Activated CD8-positive, alpha-beta memory T cell treated with anti-CD3 and anti-CD28 coated beads for 36 hours (primary cell): ENCODE measurements at regions not wholly inside any gene's neighbourhood (a gene's known extent, or its start where the extent isn't known, plus 50 kb on each side); places are given as distances from the start of the nearest gene placed in this dataset.

Experiments
- CTCF ChIA-PET: fragments of 350-600 bp; sonication (Branson Sonifier 250); formaldehyde crosslinking; loops from one replicate; lab custom pipeline; 2021; ENCODE audit warnings: antibody characterized with exemption; lab: Charles Lee
- POLR2A ChIA-PET: fragments of 350-600 bp; sonication (Branson Sonifier 250); formaldehyde crosslinking; loops from one replicate; lab custom pipeline; 2021; ENCODE audit warnings: antibody characterized with exemption; lab: Charles Lee

DNA sequence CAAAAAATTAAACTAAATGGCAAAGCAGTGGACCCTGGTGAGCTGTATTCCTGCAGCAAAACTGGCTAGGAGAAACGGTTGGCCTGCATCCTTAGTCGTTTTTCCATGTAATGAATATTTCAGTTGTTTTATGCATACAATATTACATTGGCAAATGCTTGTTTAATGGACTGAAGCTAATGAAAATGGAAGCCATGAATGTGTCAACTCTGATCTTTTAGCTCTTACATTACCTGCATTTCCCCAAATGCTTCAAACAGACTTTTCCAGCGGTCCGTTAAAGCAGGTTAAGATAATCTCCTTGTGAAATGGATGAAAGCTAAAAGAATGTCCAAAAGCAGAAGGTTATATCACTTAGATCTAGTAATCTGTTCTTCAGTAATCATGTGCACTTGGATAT, 686.3 kb upstream of the SETBP1 start:
- CTCF ChIA-PET = no interaction called here
- POLR2A ChIA-PET = no interaction called here

DNA sequence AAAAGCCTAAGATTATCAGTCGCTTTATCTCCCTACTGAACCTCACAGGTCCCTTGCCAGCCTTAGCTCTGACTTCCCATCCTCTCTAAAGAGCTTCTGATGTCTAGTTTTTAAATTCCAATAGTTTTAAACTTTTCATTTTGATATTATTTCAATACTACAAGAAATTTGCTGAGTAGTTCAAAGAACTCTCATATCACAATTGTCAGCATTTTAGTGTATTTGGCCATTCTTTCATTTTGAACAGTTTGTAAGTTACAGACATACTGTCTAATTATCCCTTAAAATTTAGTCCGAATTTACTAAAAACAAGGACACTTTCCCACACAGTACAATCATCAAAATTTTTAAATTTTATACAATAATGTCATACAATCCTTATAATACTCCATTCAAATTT, 666.8 kb upstream of the SETBP1 start:
- CTCF ChIA-PET = no interaction called here

DNA sequence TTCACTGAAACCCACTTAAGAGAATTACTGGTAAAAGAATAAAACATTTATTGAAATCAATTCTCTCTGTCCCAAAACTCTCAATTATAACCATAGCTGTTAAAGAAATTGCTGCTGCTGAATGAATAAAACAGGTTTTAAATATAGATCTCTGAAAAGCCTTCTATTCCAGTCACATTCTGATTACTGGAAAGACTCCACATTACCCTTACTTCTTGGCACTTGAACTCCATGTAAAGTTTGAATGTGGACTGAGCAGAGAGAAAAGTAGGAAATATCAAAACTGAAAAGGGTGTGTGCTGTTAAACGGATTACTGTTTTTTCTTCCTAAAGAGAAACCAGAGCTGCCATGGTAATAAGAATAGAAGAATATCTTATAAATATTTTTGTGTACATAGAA, 655.3 kb upstream of the SETBP1 start:
- ChIA-PET CTCF (no interaction called here), POLR2A (no interaction called here)

More for the DNA sequence above, 666.8 kb upstream of the SETBP1 start:
- POLR2A ChIA-PET = no interaction called here

DNA sequence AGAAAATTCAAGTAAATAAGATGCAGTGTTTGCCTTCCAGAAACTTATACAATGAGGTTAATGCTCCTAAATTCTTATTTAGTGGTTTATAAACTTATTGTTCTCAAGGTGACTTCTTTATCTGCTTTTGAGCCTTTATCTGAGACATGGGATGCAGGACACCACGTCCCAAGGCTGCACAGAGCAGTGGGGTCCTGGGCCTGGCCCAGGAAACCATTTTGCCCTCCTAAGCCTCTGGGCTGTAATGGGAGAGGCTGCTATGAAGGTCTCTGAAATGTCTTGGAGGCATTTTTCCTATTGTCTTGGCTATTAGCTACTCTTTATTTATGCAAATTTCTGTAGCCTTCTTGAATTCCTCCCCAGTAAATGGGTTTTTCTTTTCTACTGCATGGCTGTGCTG, 652.6 kb upstream of the SETBP1 start:
- CTCF ChIA-PET = no interaction called here
- POLR2A ChIA-PET = no interaction called here

DNA sequence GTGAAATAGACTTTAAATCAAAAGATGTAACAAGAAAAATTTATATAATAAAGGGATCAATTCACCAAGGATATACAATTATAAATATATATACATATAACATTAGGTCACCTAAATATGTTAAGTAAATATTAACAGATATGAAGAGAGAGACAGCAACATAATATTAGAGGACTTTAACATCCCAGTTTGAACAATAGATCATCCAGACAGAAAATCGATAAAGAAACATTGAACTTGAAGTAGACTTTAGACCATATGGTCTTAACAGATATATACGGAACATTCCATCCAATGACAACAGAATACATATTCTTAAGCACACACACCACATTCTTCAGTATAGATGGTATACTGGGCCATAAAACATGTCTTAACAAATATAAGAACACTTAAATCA, 649.6 kb upstream of the SETBP1 start:
- CTCF ChIA-PET = no interaction called here
- POLR2A ChIA-PET = no interaction called here

DNA sequence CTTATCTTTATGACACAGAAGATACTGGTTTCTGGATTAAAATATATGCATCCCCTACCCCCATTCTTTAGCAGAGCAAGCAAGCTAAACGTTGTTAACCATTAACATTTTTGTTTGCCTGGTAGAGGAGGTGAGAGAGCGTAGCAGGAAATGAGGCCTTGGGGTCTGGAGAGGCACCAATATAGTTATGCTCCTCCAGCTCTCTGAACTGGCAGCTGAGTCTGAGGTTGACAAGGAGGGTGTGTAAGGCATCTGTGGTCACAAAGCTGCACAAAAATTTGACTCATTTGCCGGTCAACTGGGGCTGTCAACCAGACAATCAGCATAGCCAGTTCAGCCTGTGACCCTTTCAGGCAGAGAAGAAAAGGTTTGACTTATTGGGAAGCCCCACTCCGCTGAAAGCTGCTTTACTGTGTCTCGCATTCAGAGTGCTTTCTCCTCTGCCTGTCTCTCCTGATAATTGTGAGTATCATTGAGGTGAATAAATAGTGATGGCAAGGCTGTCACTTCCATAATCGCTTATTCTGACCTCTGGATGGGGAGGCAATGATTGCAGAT, 647.5 kb upstream of the SETBP1 start:
- CTCF ChIA-PET = no interaction called here

DNA sequence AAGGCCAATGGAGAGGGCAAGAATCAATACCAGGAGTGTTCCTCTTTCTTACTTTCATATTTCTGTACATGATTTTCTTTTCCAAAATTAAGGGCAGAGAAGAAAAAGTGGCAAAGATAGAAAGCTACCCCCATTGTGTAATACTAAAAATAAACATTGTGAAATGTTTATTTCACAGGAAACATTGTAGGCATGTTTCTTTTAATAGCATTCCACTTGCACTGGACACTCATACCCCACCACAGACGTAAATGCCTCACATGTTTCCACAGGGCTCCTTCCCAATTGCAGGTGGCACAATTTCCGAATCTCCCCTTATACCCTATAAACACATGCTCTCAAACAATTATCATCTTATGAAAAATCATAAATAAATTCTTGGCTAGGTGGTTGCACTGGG, 645.1 kb upstream of the SETBP1 start:
- CTCF ChIA-PET = no interaction called here
- POLR2A ChIA-PET = no interaction called here

More for the DNA sequence above, 647.5 kb upstream of the SETBP1 start:
- POLR2A ChIA-PET = no interaction called here

DNA sequence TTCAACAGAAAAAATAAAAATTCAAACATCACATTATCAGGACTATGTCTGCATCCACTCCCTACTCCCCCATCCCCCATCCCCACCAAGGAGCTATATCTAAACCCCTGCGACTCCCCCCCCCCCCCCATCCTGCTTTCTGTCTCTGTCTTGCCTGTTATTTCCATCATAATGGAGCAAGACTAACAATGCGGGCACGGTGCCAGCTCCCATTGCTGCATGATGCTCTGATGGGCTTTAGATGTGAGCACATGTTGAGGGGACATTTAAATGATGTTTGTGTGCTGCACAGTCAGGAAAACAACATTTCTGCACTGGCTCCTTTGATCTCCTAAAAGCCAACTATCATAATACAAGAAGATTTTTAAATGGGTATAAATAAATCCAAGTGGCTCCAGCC, 644.2 kb upstream of the SETBP1 start:
- CTCF ChIA-PET = no interaction called here
- POLR2A ChIA-PET = no interaction called here

DNA sequence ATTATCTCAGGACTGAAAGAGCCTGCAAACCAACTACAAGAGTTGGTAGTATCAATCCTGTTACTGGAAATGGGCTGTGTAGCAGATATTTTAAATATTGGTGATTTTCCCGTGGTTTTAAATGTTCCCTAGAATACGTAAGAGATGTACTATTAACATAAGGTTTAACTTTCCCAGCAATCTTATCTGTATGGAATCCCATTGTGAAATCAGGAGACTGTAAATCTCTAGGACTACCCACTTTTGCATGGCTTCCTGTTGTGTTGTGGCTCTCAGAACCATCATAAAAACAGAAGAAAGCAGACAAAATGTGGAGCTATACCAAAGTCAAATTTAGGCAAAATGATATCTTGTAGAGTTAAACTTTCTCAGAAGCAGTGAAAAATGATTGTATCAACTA, 641.5 kb upstream of the SETBP1 start:
- ChIA-PET POLR2A (no interaction called here), CTCF (no interaction called here)

DNA sequence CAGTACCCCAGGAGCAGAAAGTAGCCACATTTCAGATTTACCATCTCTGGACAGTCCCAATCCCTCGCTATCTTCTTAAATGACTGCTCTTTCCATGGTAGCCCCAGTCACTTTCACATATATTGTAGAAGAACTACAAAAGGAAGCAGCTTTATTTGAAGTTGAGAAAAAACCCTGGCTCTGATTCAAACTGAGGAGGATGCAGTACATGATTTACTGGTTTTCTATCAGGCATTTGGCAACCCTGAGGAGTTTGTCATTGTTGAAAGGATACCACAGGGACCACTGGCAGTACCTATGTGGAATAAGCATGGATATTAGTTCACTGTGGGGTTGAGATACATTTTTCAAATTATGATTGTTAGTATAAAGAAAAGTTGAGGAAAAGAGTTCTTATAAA, 640.9 kb upstream of the SETBP1 start:
- POLR2A ChIA-PET = no interaction called here

DNA sequence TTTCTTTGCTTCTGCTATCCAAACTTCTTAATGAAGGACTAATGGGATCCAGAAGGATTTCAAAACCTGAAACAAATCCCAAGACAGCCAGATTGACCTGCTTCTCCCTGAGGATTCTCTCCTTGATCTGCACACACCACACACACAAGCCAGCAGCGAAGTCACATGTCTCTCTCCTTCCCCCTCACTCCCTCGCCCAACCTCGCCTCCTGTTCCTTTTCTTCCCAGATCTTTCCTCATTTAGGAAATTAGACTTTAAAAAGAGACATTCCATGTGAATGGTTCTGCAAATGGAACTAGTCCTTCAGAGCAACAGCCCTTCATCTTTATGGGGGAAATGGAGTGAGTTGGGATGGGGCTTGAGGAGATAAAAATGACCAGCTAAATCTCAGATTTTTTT, 639.1 kb upstream of the SETBP1 start:
- CTCF ChIA-PET = no interaction called here

More for the DNA sequence above, 640.9 kb upstream of the SETBP1 start:
- CTCF ChIA-PET = no interaction called here

DNA sequence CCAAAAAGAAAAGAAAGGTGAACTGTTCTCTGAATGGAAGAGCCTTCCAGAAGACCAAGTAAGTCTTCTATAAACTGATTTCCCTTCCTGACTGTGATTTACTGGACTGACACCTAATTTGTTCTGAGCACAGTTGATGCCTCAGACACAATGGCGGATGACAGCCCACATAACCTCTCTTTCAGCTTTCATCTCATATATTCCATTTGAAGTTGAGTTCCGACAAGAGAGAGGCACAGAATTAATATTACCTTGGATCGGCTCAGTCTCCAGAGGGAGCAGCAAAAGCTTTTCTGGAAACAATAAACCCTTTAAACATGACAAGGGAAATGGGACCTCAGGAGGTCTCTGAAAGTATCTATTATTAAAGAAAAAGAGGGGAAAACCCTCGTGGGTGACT, 638.7 kb upstream of the SETBP1 start:
- CTCF ChIA-PET = no interaction called here
- POLR2A ChIA-PET = no interaction called here

More for the DNA sequence above, 639.1 kb upstream of the SETBP1 start:
- POLR2A ChIA-PET = no interaction called here

DNA sequence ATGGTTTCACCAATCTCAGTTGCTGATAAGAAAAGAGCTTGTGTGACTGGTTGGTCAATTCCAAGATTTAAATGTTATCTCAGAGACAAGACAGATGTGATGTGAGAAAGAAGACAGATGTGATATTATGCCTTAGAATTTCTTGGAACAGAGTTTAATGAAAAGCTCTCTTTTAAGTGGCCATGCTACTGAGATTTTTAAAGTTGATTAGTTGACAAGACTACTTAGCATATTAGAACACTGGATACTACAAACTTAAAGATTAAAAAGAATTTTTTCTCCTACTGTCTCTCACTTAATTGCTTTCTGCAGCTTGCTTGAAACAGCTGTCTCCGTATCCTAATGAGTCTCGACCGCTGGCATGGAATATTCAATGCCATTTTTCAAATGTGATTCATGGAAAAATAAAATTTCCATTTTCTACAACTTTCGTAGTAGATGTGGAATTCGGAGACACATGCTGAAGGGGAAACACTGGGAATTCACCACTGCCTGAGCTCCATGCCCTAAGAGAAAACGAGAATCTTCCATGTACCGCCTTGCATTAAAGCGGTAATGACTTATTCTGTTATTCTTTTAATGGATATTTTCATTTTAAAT, 634.2 kb upstream of the SETBP1 start:
- ChIA-PET CTCF (no interaction called here), POLR2A (no interaction called here)

DNA sequence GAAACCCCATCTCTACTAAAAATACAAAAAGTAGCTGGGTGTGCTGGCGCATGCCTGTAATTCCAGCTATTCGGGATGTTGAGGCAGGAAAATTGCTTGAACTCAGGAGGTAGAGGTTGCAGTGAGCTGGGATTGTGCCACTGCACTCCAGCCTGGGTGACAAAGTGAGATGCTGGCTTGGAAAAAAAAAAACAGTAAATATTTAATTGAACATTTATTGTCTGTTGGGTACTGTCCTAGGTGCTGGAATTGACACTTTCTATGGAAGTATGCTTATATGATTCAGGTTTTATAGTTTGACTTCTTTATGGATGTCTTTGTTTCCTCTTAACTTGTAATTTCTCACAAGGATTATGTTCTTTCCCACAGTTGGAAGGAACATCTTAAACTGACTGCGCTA, 633.1 kb upstream of the SETBP1 start:
- CTCF ChIA-PET = no interaction called here
- POLR2A ChIA-PET = no interaction called here

DNA sequence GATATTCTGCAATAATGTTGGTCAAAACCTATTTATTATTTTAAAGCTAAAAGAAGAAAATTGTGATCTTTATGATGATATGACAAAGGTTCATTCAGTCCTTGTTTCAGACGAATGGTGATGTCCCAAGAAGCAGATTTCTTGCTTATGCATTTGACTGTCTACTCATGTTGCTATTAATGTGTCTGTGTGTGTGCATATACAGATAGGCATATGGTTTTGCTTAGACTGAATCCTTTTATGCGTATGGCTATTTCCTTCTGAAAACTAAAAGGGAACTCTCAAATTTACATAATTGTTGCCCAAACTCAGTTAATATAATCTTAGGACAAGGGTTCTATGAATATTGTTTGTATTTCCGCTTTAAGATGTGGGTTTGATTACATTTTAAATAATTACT, 632.3 kb upstream of the SETBP1 start:
- ChIA-PET POLR2A (no interaction called here), CTCF (no interaction called here)

DNA sequence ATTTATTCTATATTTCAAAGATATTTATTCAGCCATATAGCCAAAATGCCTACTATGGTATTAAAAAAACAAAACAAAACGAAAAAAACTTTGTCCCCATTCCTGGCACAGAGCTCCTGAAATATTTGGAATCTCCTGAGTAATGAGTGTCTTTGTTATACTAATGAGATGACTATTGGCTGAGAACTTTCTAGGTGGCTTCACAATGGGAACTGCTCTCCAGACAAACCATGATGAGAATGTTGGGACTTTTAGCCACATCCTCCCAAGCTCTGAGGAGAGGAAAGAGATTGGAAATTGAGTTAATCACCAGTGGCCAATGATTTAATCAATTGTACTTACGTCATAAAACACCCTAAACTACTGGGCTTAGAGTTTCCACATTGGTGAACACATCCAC, 631.8 kb upstream of the SETBP1 start:
- CTCF ChIA-PET = no interaction called here

DNA sequence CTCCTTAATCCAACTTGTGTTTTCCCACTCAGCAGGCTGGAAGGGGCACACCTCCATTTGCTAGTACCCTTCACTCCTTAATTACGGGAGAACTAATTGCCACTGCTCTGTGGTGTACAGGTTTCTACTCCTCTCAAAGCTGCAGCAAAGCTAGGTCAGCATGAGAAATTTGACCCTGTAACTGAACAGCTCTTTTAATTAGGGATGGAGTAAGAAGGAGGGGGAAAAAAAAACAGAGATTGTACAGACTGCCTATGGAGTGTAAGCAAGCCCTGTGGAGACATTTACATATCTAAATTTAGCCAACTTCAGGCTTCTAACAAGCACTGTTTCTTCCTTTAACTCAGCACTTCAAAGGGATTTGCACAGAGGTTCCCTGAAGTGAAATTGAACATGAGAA, 629.7 kb upstream of the SETBP1 start:
- ChIA-PET POLR2A (no interaction called here), CTCF (no interaction called here)

More for the DNA sequence above, 631.8 kb upstream of the SETBP1 start:
- POLR2A ChIA-PET = no interaction called here

DNA sequence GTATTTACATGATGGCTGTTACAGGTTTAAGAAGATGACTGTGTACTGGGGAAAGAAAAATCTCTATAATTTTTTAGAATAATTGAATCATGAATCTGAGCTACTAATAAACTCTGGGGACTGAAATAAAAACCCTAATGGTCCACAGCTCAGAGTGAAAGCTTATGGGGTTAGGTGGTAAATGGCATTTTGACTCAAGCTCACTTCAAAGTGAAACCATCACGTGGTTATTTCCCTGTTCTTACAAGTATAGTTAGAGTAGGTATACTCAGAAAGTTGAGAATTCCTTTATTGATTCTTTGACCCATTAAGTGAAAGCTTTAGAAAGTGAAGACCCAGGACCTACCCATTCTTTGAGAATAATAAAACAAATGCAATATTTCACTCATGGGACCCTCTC, 626.2 kb upstream of the SETBP1 start:
- POLR2A ChIA-PET = no interaction called here
- CTCF ChIA-PET = no interaction called here

DNA sequence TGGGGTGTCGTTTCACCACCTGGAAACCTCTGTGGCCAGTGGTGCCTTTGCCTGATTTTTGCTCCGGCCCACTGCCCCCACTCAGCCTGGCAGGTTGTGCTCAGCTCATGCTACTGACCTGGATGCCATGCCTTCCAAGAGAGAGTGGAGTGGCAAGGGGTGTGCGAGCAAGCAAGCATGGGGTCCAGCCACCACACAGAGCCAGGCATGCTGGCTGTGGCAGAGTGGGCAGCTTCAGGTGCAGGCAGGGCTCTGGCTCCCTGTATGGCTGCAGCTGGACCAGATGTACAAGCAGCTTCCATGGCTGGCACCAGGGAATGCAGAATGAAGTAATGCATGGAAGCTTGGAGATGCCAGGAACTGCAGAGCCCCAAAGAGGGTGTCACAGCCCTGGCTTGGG, 620.5 kb upstream of the SETBP1 start:
- CTCF ChIA-PET = no interaction called here
- POLR2A ChIA-PET = no interaction called here

DNA sequence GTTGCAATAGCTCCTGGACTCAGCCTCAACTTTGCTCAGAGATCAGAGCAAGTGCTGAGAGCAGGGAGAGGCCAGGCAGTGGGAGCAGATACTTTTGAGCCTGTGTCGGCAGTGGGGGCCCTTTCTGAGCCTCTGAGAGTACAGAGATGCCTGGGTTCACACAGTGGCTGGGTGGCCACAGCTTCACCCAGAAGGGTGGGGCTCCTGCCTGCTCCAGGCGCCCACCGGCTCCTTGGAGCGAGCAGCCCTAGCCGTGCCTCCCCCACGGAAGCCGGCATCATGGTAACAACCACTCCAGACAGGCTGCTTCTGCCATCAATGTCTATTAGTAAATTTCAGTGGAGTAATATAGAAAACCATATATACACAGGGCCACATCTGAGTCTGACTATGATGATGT, 619.2 kb upstream of the SETBP1 start:
- CTCF ChIA-PET = no interaction called here
- POLR2A ChIA-PET = no interaction called here

DNA sequence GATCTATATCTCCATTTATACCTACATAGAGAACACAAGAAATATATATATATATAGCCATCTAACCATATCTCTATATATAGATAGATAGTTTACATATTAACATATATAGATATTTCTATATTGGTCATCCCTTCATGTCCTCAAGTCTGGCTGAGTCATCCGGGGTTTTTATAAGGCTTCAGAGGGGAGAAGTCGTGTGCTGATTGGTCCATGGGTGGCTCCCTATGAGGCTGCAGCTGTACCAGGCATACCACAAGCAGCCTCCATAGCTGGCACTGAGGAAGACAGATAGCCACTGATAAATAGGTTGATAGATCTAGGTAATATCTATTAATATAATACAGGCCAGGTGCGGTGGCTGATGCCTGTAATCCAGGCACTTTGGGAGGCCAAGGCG, 618.3 kb upstream of the SETBP1 start:
- ChIA-PET POLR2A (no interaction called here), CTCF (no interaction called here)

DNA sequence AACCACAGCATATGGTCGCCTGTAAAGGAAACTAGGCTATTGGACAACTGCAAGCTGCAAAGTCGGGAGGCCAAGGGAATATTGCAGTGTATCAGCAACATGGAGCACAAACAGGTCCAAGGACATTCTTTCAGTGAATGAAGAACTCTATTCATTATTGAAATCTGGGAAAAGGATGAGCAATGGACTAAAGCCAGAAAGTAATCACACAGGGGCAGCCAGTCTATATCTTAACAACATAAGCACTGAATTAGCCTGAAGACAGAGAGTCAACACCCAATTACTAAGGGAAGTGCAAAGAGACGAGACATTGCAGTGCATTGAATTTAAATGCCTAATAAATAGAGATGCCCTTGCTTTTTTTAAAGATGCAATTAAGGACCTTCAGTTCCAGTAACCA, 615.5 kb upstream of the SETBP1 start:
- ChIA-PET CTCF (no interaction called here), POLR2A (no interaction called here)
